GM23248 (cell line): ENCODE measurements at regions not wholly inside any gene's neighbourhood (a gene's known extent, or its start where the extent isn't known, plus 50 kb on each side); places are given as distances from the start of the nearest gene placed in this dataset.

ENCODE experiments used
- DNase-seq: peaks from one replicate; pipeline ENCODE4 v3.0.0-alpha.2; 2015
- H2AFZ ChIP-seq: fragments of 200-600 bp; sonication (generic); 2 replicates; pipeline ENCODE4 v1.6.1; 2016; ENCODE audit warnings: antibody characterized with exemption
- H3F3A ChIP-seq: fragments of 200-600 bp; sonication (generic); 2 replicates; pipeline ENCODE4 v1.6.1; 2016; ENCODE audit warnings: mild to moderate bottlenecking, antibody characterized with exemption, mixed run types; ENCODE audit not compliant: insufficient read depth
- H3K27ac ChIP-seq: fragments of 200-600 bp; sonication (generic); 2 replicates; pipeline ENCODE4 v1.5.1; 2016; ENCODE audit warnings: mild to moderate bottlenecking
- H3K27me3 ChIP-seq: fragments of 200-600 bp; sonication (generic); replicated peaks from 2 replicates; pipeline ENCODE4 v1.6.1; 2016; ENCODE audit warnings: mild to moderate bottlenecking; ENCODE audit not compliant: insufficient read depth
- H3K36me3 ChIP-seq: fragments of 200-600 bp; sonication (generic); 2 replicates; pipeline ENCODE4 v1.6.1; 2016; ENCODE audit warnings: low read depth, mild to moderate bottlenecking
- H3K4me1 ChIP-seq: fragments of 200-600 bp; sonication (generic); 2 replicates; pipeline ENCODE4 v1.6.1; 2016; ENCODE audit warnings: mild to moderate bottlenecking; ENCODE audit not compliant: insufficient read depth
- H3K4me2 ChIP-seq: fragments of 200-600 bp; sonication (generic); one replicate; pipeline ENCODE4 v1.6.1; 2016; ENCODE audit warnings: mild to moderate bottlenecking; ENCODE audit not compliant: unreplicated experiment
- H3K4me3 ChIP-seq: fragments of 200-600 bp; sonication (generic); 2 replicates; pipeline ENCODE4 v1.5.1; 2016; ENCODE audit warnings: mild to moderate bottlenecking
- H3K79me2 ChIP-seq: fragments of 200-600 bp; sonication (generic); 2 replicates; pipeline ENCODE4 v1.6.1; 2016; ENCODE audit warnings: mild to moderate bottlenecking; ENCODE audit not compliant: insufficient read depth
- H3K9ac ChIP-seq: fragments of 200-600 bp; sonication (generic); 2 replicates; pipeline ENCODE4 v1.6.1; 2016; ENCODE audit warnings: mild to moderate bottlenecking
- H3K9me2 ChIP-seq: fragments of 200-600 bp; sonication (generic); 2 replicates; pipeline ENCODE4 v1.6.1; 2016; ENCODE audit warnings: mixed run types, mild to moderate bottlenecking, moderate library complexity; ENCODE audit not compliant: insufficient read depth
- H3K9me3 ChIP-seq: fragments of 200-600 bp; sonication (generic); one replicate; pipeline ENCODE4 v1.6.1; 2017; ENCODE audit warnings: low read depth
- H4K20me1 ChIP-seq: fragments of 200-600 bp; sonication (generic); 2 replicates; pipeline ENCODE4 v1.6.0; 2016; ENCODE audit not compliant: insufficient read depth
- EZH2 ChIP-seq: fragments of 200-600 bp; sonication (generic); IDR thresholded peaks from 2 replicates; pipeline ENCODE4 v1.6.1; 2018; ENCODE audit warnings: antibody characterized with exemption, mild to moderate bottlenecking; ENCODE audit not compliant: insufficient read depth, poor library complexity, severe bottlenecking
- EZH2phosphoT487 ChIP-seq: fragments of 200-600 bp; sonication (generic); IDR thresholded peaks from 2 replicates; pipeline ENCODE4 v1.6.1; 2018; ENCODE audit warnings: antibody characterized with exemption, moderate library complexity, mild to moderate bottlenecking, low read depth; ENCODE audit not compliant: insufficient read depth
- WGBS, 2 experiments: methylation state at CpG; one replicate each; pipeline ENCODE4 v1.1.6; 2015 to 2017; ENCODE audit warnings: low lambda C conversion rate in 2 of 2, low coverage in 1 of 2; ENCODE audit errors: missing lambda C conversion rate in 2 of 2; 5-methylcytosine and 5-hydroxymethylcytosine counted together
- in situ Hi-C: fragments of 300-500 bp; cut with MboI; formaldehyde crosslinking; loops from 2 replicates; pipeline ENCODE4 v1.15.0; 2020

DNA sequence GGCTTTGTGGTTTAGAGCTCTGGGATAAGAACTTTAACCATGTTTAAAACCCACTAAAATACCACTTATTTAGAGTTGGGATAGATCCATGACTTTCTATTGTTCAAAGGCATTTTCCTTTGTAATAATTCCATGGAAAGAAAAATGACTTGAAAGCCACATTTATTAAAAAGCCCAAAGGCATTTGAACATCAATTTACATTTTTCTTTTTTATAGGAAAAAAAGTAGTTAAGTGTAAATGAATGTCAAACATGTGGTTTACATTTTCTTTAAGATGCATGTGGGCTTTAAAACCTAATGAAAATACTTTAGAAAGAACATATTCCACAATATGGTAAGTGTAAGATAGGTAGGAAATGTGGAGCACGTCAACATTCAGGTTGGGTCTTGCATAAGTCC, 443.2 kb downstream of the TOX3 start:
- WGBS, 2 experiments, result 11 to 21% methylated on average over 1 of the region's 1 CpG
- no peak overlapping the region for H3K9ac ChIP-seq
- no peaks in the 10 kb centered on the region for H3K79me2 ChIP-seq
- H3F3A ChIP-seq, result no peaks in the 10 kb centered on the region
- H3K27ac ChIP-seq, result no peak overlapping the region
- no peaks in the 10 kb centered on the region for H3K4me1 ChIP-seq
- H3K9me2 ChIP-seq, result no peaks in the 10 kb centered on the region
- no peaks in the 10 kb centered on the region for H3K27me3 ChIP-seq
- no peak overlapping the region for H3K4me3 ChIP-seq
- no peak overlapping the region for H2AFZ ChIP-seq
- no peak for TF ChIP-seq EZH2
- in situ Hi-C loops, result no loop called here
- no peak for DNase-seq
- H3K36me3 ChIP-seq, result no peaks in the 10 kb centered on the region
- no peaks in the 10 kb centered on the region for H3K9me3 ChIP-seq
- H4K20me1 ChIP-seq, result no peaks in the 10 kb centered on the region
- no peak overlapping the region for H3K4me2 ChIP-seq

DNA sequence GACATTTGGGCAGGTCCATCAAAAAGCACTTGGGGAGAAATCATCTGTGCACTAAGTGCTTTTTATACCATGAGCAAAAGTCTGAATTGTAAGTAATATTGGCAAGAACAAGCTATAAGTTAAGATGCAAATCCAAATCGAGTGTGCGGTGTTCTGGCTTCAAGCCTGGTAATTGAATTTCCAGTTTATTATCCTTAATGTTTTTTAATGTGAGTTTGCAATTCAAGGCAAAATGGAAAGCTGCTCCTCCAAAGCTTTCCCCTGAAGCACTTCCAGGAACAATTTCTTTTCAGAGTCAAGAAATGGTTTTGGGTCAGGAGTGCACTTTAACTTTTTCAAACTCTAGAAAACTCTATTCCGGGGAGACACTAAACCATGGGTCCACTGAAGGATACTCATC, 445.7 kb downstream of the TOX3 start:
- Histone ChIP-seq H3F3A (no peaks in the 10 kb centered on the region), H3K36me3 (no peaks in the 10 kb centered on the region), H4K20me1 (no peaks in the 10 kb centered on the region), H2AFZ (no peak overlapping the region), H3K27ac (no peak overlapping the region), H3K4me3 (no peak overlapping the region), H3K27me3 (no peaks in the 10 kb centered on the region), H3K4me2 (no peak overlapping the region), H3K79me2 (no peaks in the 10 kb centered on the region), H3K4me1 (no peaks in the 10 kb centered on the region), H3K9me3 (no peaks in the 10 kb centered on the region), H3K9me2 (no peaks in the 10 kb centered on the region), H3K9ac (no peak overlapping the region)
- 56 to 60% methylated on average over 3 of the region's 3 CpGs for WGBS, 2 experiments
- in situ Hi-C loops, result no loop called here
- no peak for DNase-seq
- TF ChIP-seq EZH2 (no peak), EZH2phosphoT487 (no peak)

DNA sequence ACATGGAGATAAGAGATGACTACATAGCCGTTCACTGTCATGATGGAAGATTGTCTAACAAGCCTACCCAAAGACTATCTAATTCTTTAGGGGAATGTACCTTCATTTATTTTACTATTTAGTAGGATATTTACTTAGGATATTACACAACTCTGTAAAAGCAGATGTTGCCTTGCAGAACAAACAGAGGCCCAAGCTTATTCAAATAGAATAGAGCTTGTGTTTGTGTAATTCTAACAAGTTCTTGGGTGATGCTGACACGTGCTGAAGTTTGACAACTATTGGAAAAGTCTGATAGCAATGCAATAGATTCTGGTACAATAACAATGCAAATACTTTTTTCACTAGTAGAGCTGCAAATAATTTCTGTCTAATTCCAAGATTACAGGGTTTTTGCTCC, 447.6 kb downstream of the TOX3 start:
- in situ Hi-C loops, result no loop called here
- H3K4me3 ChIP-seq, result no peak overlapping the region
- no peaks in the 10 kb centered on the region for H3K9me3 ChIP-seq
- no peaks in the 10 kb centered on the region for H3K79me2 ChIP-seq
- no peak overlapping the region for H2AFZ ChIP-seq
- H3K4me2 ChIP-seq, result no peak overlapping the region
- no peak overlapping the region for H3K27ac ChIP-seq
- WGBS, 2 experiments, result 7 to 8% methylated on average over 2 of the region's 2 CpGs
- no peaks in the 10 kb centered on the region for H3F3A ChIP-seq
- no peaks in the 10 kb centered on the region for H3K4me1 ChIP-seq
- DNase-seq, result no peak
- no peaks in the 10 kb centered on the region for H3K9me2 ChIP-seq
- H3K27me3 ChIP-seq, result no peaks in the 10 kb centered on the region
- TF ChIP-seq EZH2phosphoT487, result no peak
- TF ChIP-seq EZH2, result no peak
- no peak overlapping the region for H3K9ac ChIP-seq
- H4K20me1 ChIP-seq, result no peaks in the 10 kb centered on the region
- no peaks in the 10 kb centered on the region for H3K36me3 ChIP-seq

DNA sequence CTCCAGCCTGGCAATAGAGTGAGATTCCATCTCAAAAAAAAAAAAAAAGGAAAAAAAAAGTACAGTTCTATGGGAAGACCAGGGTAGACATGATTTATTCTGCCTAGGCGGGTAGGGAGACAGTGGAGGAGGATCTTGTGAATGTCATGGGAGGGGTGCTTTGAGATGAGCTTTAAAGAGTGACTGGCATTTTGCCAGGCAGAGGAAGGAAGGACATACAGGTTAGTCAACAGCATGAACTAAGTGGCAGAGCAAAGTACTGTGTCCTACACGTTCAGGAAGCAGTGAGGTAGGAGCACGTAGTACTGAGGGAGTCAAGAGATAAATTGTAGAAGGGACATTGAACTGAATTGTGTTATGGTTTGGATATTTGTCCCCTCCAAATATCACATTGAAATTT, 451.5 kb downstream of the TOX3 start:
- no peak for TF ChIP-seq EZH2
- no peak for TF ChIP-seq EZH2phosphoT487
- in situ Hi-C loops, result no loop called here

DNA sequence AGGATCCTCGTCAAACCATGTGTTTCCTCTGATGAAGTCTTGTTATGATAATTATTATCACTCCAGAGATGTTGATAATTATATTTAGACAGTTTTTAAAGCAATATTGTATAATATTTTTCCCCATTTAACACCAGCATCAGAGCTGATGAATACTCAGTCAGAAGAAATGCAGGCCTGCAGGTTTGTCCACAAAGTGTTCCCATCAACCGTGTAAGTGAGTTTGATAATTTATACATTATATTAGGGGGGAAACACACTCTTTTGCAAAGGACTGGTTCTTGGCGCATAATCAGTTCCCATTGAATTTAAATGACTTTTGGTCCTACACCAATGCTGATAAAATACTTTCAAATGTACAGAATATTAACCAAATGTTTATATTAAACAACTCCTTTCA, 454.8 kb downstream of the TOX3 start:
- Histone ChIP-seq H3K36me3 (no peaks in the 10 kb centered on the region), H3F3A (no peaks in the 10 kb centered on the region), H3K4me2 (no peak overlapping the region), H3K4me3 (no peak overlapping the region), H4K20me1 (no peaks in the 10 kb centered on the region), H3K4me1 (no peaks in the 10 kb centered on the region), H2AFZ (no peak overlapping the region), H3K27ac (no peak overlapping the region), H3K9ac (no peak overlapping the region), H3K27me3 (no peaks in the 10 kb centered on the region; the same call in 1 of the 2 replicates), H3K79me2 (no peaks in the 10 kb centered on the region), H3K9me3 (no peaks in the 10 kb centered on the region), H3K9me2 (no peaks in the 10 kb centered on the region)
- in situ Hi-C loops, result no loop called here
- 39 to 47% methylated on average over 3 of the region's 3 CpGs for WGBS, 2 experiments
- no peak for TF ChIP-seq EZH2phosphoT487
- no peak for TF ChIP-seq EZH2
- no peak for DNase-seq

More for the DNA sequence above, 451.5 kb downstream of the TOX3 start:
- no peak overlapping the region for H3K4me3 ChIP-seq
- no peaks in the 10 kb centered on the region for H4K20me1 ChIP-seq
- no peak overlapping the region for H3K4me2 ChIP-seq
- no peaks in the 10 kb centered on the region for H3K9me2 ChIP-seq
- WGBS, 2 experiments, result 27 to 39% methylated on average over 3 of the region's 3 CpGs
- H3K9me3 ChIP-seq, result no peaks in the 10 kb centered on the region
- H3K4me1 ChIP-seq, result no peaks in the 10 kb centered on the region
- no peaks in the 10 kb centered on the region for H3K36me3 ChIP-seq
- DNase-seq, result no peak
- no peak overlapping the region for H2AFZ ChIP-seq
- H3F3A ChIP-seq, result no peaks in the 10 kb centered on the region
- no peak overlapping the region for H3K27ac ChIP-seq
- H3K79me2 ChIP-seq, result no peaks in the 10 kb centered on the region
- no peaks in the 10 kb centered on the region for H3K27me3 ChIP-seq
- H3K9ac ChIP-seq, result no peak overlapping the region
